Skeletal muscle cell (primary cell): ENCODE measurements at regions not wholly inside any gene's neighbourhood (a gene's known extent, or its start where the extent isn't known, plus 50 kb on each side); places are given as distances from the start of the nearest gene placed in this dataset.
"Not testable (repeated sequence)": the region's sequence is repeated elsewhere in the genome, so short reads cannot be mapped to it uniquely, and the experiment has no call there.

Source experiments
- DNase-seq: peaks from one replicate; pipeline ENCODE4 v3.0.0-alpha.2; 2010; ENCODE audit warnings: low read depth
- H3K4me3 ChIP-seq: 2 replicates; pipeline ENCODE4 v1.5.1; 2011; ENCODE audit warnings: low read depth, mild to moderate bottlenecking, control low read depth, low read length, moderate library complexity

DNA sequence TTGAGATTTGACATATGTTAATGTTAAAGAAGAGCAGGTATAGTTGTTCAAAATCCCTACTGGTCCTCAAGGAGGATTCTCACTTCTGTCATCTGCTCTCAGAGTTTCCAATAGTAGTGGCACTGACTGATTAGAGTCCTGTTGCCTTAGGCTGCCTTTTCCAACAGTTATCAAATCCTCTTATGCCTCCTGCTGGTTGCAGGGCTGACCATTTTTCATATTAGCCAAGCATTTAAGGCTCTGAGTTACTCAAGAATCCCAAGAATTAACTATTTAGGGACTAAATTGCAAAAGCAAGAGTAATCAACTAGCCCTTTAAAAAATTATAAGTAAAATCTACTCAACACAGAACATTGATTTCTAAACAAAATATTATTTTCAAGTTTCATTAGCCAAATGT lies 212.0 kb upstream of the CHORDC1 start:
- H3K4me3 ChIP-seq: no peak overlapping the region
- DNase-seq: no peak

DNA sequence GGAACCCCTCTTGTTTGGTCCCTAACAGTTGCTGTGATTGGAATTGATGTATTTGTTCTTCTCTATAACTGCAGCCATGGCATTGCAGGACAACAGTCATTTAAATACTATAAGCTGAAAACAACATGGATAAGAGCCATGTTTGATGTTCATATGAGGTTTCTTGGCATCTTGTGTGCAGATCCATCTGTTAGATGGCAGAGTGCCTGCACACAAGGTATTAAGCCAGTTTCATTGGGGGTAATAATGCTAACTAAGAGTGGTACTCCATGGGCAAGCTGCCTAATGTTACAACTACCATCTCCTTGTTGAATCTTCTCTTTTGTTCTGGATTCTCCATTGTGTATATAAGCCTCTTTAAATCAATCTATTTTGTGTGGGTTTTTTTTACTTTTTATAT lies 206.0 kb upstream of the CHORDC1 start:
- no peak for DNase-seq
- no peak overlapping the region for H3K4me3 ChIP-seq

DNA sequence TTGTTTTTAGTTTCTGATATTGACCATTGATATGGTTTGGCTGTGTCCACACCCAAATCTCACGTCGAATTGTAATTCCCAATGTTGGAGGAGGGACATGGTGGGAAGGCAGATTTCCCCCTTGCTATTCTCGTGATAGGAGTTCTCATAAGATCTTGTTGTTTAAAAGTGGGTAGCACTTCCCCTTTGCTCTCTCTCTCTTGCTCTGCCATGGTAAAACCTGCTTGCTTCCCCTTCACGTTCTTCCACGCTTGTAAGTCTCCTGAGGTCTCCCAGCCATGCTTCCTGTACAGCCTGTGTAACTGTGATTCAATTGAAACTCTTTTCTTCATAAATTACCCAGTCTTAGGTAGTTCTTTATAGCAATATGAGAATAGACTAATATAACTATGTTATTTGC lies 203.6 kb upstream of the CHORDC1 start:
- no peak overlapping the region for H3K4me3 ChIP-seq
- no peak for DNase-seq

DNA sequence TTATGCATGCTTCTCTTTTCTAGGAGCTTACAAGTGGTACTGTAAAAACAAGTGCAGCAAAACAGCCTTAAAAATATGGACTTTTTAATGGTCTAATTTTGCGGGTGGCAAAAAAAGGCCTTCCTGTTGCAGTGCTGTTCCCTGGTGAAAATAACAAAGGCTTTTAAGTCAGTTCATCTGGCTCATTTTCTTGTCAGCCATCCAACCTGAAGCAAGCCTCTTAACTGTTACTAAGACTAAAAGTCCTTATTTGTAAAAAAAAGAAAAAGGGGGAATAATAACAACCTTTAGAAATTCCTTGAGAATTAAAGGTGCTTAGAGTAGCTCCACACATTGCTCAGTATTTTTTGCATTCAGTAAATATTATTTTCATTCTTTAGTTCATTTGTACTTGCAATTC lies 200.5 kb upstream of the CHORDC1 start:
- DNase-seq: no peak
- no peak overlapping the region for H3K4me3 ChIP-seq

DNA sequence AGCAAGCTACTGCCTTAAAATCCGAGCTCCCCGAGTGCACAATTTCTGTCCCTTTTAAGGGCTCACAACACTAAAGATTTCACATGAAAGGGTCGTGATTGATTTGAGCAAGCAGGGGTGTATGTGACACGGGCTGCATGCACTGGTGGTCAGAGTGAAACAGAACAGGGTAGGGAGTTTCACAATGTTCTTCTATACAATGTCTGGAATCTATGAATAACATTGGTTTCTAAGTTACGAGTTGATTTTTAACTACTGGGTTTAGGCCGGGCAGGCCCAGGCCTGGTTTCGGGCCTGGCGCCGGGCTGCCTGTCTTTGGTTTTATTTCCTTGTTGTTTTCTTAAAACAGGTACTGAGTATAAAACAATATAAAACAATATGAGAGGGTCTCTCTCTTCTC lies 199.9 kb upstream of the CHORDC1 start:
- H3K4me3 ChIP-seq, DNase-seq: not testable (repeated sequence)

DNA sequence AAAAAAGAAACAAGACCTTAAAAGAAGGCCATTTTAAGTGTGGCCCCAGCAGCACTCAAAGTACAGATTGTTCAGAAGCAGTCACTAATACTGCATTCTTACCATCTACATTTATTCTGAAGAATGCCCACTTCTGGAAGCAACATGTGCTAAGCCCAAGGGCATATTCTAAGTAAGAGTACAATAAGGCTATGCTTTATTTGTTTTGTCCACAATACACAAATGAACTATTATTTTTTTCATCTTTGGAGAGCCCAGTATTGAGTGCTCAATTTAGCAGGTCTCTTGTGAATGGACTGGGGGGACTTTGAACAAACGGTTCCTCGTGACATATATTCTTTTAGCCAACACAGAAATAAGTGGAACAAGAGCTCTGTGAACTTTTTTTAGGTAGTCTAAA lies 191.4 kb upstream of the CHORDC1 start:
- H3K4me3 ChIP-seq: no peak overlapping the region
- DNase-seq: no peak

DNA sequence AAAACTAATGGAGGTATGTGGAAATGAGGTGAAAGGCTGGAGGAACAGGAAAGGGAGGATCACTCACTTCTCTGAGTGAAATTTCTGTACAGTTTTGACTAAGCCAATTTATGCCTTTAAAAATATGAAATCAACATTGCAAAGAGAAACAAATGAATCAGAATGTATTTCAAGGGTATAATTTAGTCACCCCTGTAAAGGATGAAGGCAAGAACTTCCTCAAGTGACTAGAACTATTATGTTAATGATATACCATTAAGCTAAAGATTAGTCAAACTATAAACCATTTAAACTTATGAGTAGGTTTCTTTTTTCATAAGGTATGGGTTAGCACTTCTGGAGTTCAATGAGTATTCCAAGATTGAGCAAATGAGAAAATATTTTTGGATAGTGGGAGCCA lies 184.5 kb upstream of the CHORDC1 start:
- no peak overlapping the region for H3K4me3 ChIP-seq
- no peak for DNase-seq

DNA sequence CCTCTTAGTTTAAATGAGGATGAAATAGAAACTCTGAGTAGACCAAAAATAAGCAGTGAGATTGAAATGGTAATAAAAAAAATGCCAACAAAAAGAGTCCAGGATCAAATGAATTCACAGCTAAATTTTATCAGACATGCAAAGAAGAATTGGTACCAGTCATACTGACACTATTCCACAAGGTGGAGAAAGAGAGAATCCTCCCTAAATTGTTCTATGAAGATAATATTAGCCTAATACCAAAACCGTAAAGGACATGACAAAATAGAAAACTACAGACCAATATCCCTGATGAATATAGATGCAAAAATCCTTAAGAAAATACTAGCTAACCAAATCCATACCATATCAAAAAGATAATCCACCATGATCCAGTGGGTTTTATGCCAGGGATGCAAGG lies 169.8 kb upstream of the CHORDC1 start:
- H3K4me3 ChIP-seq: no peak overlapping the region
- DNase-seq: no peak

DNA sequence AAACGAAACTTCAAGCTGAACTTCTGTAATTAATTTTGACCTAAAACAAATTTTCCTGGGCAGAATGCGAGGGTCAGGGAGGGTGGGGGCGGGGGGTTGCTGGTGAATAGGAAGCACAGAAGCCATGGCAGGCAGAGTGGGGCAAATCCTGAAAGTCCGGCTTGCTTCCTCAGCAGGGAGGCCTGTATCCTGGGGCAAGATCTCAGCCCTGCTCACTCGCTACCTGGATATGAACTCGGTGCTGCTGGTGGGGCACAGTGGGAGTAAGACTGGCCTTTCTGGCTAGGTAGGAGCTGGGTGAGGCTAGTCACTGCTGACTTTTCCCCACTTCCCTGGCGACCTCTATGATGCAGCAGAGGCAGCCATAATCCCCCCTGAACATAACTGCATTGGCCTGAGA lies 168.9 kb upstream of the CHORDC1 start:
- no peak overlapping the region for H3K4me3 ChIP-seq
- DNase-seq: no peak

DNA sequence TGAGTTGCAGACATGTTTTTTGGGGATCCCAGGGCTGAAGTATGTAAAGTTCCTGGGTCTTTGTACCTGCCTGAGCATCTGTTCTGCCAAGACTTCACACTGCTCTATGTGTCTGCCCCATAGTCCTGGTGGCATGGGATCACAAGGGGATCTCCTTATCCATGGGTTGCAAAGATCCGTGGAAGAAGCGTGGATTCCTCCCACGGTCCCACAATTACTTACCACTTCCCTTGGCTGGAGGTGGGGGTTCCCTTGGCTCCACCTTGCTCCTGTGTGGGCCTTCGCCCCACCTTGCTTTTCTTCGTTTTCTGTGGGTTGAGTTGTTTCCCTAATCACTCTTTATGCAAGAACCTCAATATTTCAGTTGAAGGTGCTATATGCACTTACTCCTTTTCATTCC lies 157.4 kb upstream of the CHORDC1 start:
- no peak overlapping the region for H3K4me3 ChIP-seq
- no peak for DNase-seq

DNA sequence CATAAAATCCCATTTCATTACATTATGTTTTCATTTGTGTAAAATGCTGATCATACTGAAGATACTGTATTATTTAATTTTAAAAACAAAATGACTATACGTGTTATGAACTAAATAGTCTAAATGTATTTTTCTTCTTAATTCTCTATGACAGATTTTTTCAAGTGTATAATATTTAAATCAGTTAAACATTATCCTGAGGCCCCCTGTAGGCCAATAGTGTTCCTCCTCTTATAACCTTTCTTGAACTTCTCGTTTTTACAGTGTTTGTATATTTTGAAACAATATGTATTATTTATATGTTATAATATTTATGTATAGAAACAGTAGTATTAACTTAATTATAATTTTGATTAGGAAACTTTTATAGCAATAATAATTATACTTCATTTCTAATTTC lies 151.1 kb upstream of the CHORDC1 start:
- no peak for DNase-seq
- H3K4me3 ChIP-seq: no peak overlapping the region

DNA sequence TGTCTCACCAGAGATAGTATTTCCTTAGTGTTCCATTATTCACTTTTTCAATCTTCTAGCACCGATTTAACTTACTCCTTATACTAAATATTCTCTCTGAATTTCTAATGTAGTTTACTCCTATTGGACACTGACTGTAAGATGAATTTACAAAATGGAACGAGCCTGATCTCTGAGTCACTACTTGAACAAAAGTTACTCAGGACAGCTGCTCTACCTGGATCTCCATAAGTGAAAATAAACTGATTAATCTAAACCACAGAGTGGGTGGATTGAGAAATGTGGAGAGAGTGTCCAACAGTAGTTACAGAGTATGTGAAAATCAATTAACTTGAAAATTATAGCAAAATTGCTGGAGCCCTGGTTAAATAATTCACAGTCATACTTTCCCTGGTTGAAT lies 141.7 kb upstream of the CHORDC1 start:
- DNase-seq: no peak
- no peak overlapping the region for H3K4me3 ChIP-seq

DNA sequence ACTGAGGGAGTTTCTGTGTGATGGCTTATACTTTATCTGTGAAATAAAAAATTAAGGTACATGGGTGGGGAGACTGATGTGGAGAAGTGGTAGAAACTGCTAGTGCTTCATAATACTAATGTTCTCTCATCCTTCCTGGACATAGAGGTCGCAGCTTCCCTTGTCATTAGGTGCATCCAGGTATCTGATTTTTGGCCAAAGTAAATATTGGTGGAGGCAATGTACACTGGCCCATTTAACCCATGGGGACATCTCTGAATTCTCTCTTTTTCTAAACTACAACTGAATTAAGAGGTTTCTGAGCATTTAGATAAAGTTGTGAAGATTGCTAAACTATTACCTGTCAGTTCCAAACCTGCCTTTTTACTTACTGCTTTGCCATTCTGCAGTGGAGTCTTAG lies 140.9 kb upstream of the CHORDC1 start:
- no peak for DNase-seq
- H3K4me3 ChIP-seq: no peak overlapping the region

DNA sequence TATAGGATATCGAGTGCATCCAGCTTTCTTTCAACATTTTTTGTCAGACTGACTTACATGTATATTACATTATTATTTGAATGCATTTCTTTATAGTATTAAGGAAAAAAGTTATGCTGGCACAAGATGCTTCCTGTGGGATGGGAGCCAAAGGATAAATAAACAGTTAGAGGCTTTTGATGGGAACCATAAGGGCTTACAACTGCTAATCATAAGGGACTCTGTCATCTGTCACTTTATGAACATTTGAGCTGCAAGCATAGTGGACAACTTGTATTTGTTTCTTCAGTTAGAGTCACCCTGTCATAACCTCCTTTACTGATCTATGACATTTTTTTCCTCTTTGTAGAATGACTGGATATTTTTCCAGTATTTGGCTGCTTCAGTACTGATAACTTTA lies 132.4 kb upstream of the CHORDC1 start:
- DNase-seq: no peak
- H3K4me3 ChIP-seq: no peak overlapping the region

DNA sequence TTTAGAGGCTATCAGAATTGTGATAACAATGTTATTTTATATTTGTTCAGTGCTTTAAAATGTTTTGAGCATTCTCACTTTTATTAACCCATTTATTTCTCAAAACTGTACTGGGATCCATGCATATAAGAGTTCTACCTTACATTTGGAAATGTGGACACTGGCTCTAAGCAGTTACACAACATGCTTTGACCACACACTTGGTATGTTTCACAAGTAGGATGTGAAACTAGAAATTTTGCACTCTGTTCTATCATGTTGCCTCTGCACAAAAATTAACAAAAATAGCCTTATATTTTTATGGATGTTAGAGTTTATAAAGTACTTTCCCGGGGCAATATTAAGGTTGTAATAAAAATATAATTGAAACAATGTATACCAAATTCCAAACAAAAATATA lies 126.9 kb upstream of the CHORDC1 start:
- no peak overlapping the region for H3K4me3 ChIP-seq

DNA sequence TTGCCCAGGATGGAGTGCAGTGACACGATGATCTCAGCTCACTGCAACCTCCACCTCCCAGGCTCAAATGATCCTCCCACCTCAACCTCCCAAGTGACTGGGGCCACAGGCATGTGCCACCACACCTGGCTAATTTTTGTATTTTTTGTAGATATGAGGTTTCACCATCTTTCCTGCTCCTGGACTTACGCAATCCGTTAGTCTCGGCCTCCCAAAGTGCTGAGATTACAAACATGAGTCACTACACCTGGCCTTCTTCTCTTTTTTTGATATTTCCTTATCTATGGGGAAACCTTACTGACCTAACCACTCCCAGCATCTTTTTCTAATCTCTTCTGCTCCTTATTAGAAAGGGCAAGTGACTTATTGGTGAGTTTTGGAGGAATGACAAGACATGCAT lies 121.7 kb upstream of the CHORDC1 start:
- H3K4me3 ChIP-seq: no peak overlapping the region
- DNase-seq: no peak

More for the DNA sequence above, 126.9 kb upstream of the CHORDC1 start:
- no peak for DNase-seq

DNA sequence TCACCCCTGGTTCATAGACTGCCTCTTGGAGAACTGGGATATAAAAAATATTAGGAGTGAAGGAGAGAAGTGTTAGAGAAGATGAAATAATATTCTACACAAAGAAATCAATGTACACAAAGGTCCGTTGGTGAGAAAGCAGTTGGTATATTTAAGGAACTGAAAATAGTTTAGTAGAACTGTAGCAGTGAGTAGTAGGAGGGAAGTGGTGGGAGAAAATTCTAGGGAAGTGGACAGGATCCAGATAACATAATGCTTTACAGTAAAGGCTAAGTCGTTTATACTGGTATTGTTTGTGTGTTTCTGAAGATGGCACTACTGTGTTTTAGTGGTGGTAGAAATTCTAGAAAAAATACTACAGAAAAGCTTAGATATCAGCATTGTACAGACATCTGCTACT lies 120.8 kb upstream of the CHORDC1 start:
- DNase-seq: no peak
- no peak overlapping the region for H3K4me3 ChIP-seq

DNA sequence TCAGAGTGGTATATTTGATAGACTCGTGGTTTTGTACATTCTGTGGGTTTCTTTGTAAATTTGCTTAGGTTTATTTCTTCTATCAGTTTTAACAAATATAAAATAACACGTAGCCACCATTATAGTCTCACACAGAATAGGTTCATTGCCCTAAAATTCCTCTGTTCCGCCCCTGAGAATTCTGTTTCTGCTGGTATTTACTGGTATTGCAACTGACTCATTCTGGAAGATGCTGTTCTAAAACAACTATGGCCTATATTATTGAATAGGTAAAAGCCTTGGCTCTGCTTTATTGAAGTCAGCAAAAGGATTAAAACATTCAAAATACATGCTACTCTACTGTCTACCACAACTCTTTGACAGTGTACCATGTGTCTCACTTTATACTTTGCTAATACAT lies 119.1 kb upstream of the CHORDC1 start:
- H3K4me3 ChIP-seq: no peak overlapping the region
- no peak for DNase-seq

DNA sequence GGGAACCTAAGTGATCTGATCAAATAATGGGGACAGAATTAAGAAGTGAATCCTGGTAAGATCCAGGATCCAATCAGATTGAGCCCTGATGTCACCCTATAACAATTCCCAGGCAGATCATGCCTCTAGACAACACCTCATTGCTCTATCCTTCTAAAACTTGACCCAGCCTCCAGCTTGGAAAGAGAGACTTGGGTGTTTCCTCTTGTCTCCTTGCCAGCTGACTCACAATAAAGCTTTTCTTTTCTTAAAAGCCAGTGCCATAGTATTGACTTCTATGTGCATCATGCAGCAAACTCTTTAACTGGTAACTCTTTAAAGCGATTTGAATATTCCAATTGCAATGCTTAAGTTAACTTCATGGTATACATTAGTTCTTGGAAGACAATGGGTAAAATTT lies 109.6 kb upstream of the CHORDC1 start:
- no peak overlapping the region for H3K4me3 ChIP-seq
- DNase-seq: no peak

DNA sequence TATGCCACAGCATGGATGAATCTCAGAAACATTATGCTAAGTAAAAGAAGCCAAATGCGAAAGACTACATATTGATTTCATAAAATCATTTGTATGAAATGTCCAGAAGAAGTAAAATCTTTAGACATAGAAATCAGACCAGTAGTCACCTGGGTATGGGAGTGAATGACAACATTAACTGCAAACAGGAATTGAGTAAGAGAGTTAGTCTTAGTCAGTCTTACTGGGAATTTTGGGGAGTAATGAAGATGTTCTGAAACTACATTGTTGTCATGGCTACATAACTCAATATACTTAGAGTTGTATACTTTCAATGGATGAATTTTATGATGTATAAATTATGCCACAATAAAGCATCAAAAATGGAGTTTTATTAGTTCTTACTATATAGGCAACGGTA lies 107.8 kb upstream of the CHORDC1 start:
- DNase-seq: no peak
- H3K4me3 ChIP-seq: no peak overlapping the region

DNA sequence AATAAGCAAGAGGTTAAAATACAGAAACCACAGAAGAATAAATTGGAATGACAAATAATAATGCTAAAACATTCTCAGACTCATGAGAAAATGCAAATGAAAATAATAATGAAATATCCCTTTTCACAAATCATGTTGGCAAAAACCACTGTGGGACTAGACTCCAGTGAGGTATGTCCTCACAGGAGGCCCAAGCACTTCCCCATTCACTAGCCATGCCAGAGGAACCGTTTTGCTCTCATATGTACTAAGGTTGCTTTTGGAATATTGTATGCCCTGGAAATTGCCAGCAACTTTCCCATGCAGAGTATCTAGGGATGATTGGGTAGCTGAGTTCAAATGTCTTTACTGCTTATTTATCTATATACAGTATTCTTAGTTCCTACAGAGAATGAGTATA lies 106.2 kb upstream of the CHORDC1 start:
- no peak overlapping the region for H3K4me3 ChIP-seq
- DNase-seq: no peak

DNA sequence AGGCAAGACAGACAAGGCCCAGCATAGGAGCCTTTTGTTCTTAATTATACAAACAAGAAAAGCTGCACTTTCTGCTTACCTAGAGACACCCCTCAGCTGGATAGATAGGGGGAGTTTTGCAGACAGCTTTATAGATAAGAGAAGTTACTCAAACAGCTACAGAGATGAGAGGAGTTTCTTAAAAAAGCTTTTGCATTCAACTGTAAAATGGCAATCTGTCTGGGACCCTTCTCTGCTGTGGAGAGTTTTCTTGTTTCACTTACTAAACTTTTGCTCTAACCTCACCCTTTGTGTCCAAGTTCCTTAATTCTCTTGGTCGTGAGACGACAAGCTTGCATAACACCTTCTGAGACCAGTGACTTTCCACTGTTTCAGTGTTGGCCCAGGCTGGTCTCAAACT lies 103.8 kb upstream of the CHORDC1 start:
- no peak overlapping the region for H3K4me3 ChIP-seq
- DNase-seq: no peak

DNA sequence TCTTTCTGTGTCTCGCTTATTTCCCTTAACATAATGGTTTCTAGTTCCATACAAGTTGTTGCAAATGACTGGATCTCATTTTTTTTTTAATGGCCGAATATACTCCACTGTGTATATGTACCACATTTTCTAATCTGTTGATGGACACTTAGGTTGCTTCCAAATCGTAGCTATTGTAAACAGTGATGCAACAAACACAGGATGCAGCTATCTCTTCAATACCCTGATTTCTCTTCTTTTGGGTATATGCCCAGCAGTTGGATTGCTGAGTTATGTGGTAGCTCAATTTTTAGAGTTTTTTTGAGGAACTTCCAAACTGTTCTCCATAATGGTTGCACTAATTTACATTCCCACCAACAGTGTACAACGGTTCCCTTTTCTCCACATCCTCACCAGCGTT lies 100.4 kb upstream of the CHORDC1 start:
- no peak for DNase-seq

More for the DNA sequence above, 100.4 kb upstream of the CHORDC1 start:
- no peak overlapping the region for H3K4me3 ChIP-seq
